NCI-H446 (cell line): ENCODE measurements at regions not wholly inside any gene's neighbourhood (a gene's known extent, or its start where the extent isn't known, plus 50 kb on each side); places are given as distances from the start of the nearest gene placed in this dataset.

Source experiments
- DNase-seq, 2 experiments: peaks; one replicate each; lab custom pipeline; 2025; lab: John Stamatoyannopoulos, UW

- no peak for DNase-seq
Observed at GRCh38 chr11:71201936-71202597, 50.3 kb downstream of the SHANK2 start.

- DNase-seq = no peak
Observed at GRCh38 chr11:71201231-71201630, 51.1 kb downstream of the SHANK2 start.

GRCh38 chr11:71200761-71201160 is 51.6 kb downstream of the SHANK2 start:
- no peak for DNase-seq

DNA sequence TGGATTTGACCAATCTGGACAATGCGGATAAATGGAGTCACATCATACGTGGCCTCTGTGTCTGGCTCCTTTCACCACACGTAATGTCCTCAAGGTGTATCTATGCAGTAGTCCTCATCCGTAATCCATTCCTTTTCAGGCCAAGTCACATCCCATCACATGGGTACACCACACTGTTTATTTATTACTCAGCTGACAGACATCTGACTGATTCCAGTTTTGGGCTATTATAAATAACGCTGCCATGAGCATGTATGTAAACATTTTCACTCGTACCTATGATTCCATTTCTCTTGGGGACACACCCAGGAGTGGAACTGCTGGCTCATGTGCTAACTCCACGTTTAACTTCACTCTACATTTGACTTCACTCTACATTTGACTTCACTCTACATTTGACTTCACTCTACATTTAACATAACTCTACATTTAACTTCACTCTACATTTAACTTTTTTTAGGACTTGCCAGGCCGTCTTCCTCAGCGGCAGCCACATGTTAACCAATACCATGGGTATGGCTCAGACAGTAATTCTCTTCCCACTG is 52.1 kb downstream of the SHANK2 start:
- no peak for DNase-seq

GRCh38 chr11:71199226-71199820 is 53.1 kb downstream of the SHANK2 start:
- DNase-seq = no peak

DNA sequence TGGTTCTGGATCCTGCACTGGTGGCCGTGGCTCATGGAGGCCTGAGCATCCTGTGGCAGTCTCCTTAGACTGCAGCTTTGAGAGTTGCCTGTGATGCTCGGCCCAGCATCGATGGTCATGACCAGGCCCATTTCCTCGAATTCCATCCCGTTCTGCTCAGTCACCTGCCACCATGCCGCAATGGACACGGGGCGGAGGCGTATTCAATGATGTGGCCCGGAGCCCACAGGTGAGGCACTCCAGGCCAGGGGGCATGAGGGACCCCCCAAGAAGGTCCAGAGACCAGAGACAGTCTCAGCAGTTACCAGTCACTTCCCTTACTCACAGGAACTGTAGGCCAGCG is 53.6 kb downstream of the SHANK2 start:
- no peak for DNase-seq

GRCh38 chr11:71198141-71198822 is 54.1 kb downstream of the SHANK2 start:
- no peak for DNase-seq

GRCh38 chr11:71197096-71197495 is 55.3 kb downstream of the SHANK2 start:
- no peak for DNase-seq

- DNase-seq = no peak
Observed at GRCh38 chr11:71194710-71195109, 57.7 kb downstream of the SHANK2 start.

DNA sequence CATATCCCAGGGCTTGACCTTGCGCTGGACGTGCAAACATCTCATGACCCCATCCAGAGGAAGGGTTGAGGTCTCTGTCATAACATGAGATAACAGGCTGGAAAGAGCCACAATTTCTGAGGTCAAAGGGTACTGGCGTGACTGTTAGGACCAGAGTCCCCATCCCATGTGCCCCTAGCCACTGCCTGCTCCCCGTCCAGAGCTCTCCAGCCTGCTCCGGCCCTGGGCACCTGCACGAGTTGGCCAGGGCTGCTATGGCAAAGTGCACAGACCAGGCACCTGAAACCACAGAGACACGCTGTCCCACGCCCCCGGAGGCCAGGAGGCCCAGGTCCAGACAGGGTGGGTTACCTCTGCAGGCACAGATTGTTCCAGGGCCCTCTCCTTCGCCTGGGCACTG is 58.9 kb downstream of the SHANK2 start:
- no peak for DNase-seq

DNA sequence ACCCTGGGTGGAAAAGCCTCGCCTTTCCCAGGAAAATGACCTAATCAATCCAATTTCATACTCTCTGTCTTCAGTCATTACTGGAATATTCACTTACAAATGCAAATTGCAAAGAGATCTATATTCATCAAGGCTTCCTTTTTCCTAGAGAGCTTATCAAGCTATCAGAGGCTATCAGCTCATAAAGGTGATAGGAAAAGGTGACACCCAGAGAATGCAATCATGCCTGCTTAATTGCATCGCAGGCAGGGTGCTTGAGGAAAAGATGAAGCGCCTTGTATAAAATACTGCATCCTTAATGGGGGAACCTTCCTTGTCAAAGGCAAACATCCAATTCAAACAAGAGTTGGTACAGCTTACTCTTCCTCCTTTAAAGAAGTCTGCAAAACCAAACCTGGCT is 59.7 kb downstream of the SHANK2 start:
- DNase-seq = no peak

- DNase-seq = no peak
Observed at GRCh38 chr11:71191201-71191600, 61.2 kb downstream of the SHANK2 start.

GRCh38 chr11:71190551-71190950 is 61.8 kb downstream of the SHANK2 start:
- no peak for DNase-seq

- no peak for DNase-seq
Observed at GRCh38 chr11:71189768-71190315, 62.5 kb downstream of the SHANK2 start.

DNA sequence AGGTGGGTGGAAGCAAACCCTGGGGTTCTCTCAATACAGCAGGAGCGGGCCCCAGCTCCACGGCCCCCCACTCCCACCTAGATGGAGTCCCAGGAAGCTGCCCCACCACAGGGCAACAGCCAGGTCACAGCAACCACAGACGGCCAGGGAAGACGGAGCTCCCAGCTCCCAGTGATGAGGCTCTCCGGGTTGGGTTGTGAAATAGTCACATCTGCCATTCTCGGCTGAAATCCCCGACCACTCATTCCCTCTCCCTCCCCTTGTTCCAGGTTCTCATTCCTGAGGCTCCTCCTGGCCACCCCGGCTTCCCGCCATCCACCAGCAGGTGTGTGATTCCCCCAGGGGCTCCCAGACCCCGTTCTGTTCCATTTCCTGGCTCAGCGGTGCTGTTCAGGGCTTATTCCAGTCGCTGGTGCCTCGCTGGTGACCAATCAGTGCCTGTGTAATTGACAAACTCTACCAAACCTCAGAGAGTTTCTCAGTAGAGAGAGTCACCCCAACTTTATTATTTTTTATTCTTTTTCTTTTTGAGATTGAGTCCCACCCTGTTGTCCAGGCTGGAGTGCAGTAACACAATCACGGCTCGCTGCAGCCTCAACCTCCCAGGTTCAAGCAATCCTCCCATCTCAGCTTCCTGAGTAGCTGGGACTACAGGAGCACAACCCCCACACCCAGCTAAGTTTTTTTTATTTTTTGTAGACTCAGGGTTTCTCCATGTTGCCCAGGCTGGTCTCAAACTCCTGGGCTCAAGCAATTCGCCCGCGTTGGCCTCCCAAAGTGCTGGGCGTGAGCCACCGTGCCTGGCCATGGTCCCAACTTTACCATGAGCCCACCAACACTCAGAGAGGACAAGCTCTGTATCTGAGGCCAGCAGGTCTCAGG is 63.2 kb downstream of the SHANK2 start:
- no peak for DNase-seq

GRCh38 chr11:71188073-71188472 is 64.3 kb downstream of the SHANK2 start:
- no peak for DNase-seq

DNA sequence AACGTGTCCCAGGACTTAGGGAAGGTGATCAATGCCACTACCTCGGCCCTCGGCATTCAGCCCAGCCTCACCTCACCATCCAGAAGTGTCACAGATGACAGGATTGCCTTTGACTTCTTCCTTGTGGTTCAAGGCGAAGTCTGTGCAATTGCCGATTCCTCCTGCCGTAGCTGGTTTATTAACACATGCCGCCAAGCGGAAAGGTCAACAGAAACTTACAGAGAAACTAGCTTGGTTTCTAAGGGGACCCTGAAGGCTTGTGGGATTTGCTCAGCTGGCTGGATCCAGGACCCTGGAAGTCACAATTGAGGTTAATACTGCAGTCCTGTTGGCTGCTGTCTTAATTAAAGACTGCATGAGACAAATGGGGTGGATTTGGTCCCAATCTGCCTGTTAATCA is 65.6 kb downstream of the SHANK2 start:
- no peak for DNase-seq

GRCh38 chr11:71185411-71185810 is 67.0 kb downstream of the SHANK2 start:
- no peak for DNase-seq

DNA sequence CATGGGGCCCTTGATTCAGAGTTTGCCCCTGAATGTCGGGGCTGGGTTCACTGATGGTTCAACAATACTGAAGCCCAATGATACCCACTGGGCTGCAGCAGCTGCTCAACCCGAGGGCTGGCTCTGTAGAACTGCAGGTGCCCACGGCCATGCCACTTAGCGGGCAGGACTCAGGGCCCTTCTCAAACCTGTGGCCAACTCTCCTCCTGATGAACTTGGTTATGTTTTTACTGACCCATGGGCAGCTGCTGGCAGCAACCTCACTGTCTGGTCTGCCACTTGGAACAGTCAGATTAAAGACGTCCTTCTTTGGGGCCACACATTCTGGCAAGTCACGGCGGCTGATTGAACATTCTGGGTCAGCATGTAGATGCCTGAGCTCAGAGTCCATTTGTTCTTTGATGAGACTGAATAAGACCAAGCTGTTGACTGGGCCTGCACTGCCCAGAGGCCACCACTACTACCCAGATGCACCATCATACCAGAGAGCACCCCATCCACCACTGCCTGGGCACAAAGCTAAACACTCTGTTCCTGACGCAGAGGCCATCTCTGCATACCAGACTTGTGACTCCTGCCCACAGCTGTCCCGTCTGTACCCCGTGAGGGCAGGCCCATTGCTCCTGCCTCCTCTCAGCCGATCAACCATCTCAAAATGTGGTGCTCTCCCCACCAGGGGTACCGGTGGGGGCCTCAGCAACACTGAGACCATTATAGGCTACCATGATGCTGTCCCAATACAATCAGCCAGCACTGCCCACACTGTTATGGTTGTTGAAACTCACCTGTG is 67.8 kb downstream of the SHANK2 start:
- no peak for DNase-seq

DNA sequence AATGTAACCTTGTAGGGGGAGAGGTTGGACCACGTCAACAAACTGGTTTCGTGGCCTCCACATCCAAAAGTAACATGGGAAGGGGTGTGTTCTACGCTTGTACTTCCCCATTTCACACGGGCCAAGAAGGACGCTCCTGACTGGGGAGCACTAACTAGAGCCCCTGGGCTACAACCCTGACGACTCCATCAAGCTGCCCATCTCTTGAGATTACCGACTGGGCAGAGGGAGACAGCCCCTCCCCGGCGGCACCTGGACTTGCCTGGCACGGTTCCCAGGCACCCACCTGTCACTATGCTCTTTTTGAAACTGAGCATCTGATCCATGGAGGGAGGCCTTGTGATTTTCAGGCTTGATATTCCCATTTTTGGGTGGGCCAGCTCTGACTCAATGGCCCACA is 68.5 kb downstream of the SHANK2 start:
- no peak for DNase-seq
